ENCODE measurements at regions not wholly inside any gene's neighbourhood (a gene's known extent, or its start where the extent isn't known, plus 50 kb on each side); places are given as distances from the start of the nearest gene placed in this dataset.
"Not testable (repeated sequence)": the region's sequence is repeated elsewhere in the genome, so short reads cannot be mapped to it uniquely, and the experiment has no call there.

DNA sequence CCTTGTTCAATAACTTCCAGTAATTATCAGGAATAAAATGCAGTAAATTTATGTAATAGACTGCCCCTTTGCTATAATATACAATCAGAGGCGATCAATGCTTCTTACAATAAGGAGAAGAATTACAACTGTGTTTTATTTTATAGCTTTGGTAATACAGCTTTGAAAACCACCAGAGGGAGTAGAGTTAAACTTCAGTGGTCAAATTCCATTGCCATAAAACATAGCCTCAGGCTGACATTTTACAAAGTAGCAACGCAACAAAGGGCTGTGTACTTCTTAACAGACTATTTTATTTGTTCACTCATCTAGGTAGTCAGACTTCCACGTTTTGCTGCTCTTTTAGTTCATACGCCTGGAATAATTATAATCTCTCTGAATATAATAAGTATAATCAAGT is 58.5 kb downstream of the TEX13C start:
- DNase-seq, result peak; percentile 56

DNA sequence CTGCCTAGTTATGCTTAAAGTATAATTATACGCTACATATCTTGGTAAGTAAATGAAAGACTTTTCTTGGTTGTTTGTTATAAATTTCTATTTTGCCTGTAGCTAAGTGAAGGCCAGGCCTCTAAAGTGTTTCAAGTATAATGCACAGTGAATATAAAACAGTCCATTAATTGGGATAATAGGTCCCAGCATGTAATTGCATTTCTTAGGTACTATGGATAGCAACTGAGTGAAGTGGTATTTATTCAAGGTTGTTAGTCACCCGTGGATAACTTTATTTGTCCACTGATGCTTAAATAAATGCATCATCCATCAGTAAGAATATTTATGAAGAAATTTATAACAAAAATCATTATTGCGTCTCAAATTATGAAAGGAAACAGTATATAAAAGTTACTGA is 59.1 kb downstream of the TEX13C start:
- DNase-seq, result peak; percentile 34

DNA sequence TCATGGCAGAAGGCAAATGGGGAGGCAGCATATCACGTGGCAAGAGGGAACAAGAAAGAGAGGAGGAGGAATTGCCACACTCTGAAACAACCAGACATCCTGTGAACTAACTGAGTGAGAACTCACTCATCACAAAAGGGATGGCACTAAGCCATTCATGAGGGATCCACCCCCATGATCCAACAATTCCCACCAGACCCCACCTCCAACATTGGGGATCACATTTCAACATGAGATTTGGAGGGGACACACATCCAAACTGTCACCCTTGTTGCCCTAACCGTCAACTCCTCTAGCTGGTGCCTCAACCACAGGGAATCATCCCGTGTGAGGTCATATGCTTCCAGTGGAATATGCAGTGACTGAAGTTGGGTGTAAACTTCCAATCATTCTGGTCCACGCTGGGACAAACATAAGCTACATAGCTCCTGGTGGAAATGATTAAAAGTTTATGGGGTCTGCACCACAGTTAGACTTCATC is 62.5 kb downstream of the TEX13C start:
- DNase-seq, result no peak

DNA sequence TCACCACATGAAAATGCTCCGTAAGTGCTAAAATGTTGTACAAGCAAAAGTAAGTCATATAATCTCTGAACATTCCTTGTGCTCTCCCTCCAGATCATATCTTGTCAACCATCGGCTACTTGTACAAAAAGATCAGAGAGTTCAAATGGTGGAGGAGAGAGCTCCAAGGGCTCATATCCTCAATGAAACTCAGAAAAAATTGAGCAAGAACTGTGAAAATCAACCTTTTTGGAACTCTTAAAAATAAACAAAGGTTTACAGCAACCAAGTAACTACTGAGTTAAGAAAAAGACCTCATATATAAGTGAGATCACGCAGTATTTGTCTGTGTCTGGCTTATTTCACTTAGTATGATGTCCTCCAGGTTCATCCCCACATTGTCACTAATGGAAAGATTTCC is 63.2 kb downstream of the TEX13C start:
- no peak for DNase-seq

DNA sequence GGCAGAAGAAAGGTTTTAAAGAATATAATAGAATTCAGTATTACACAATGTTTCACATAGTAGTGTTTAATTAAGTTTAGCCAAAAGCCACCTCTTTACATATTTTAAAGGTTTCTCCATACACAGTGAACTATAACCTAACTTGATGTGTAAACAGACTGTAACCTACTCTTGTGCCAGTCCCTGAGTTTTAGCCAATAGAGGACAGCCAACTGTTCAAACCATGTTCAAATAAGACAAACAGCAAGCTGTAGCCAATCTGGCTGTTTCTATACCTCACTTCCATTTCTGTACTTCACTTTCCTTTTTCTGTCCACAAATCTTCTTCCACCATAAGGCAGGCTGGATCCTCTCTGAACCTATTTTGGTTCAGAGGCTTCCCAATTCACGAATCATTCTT is 65.2 kb downstream of the TEX13C start:
- no peak for DNase-seq

DNA sequence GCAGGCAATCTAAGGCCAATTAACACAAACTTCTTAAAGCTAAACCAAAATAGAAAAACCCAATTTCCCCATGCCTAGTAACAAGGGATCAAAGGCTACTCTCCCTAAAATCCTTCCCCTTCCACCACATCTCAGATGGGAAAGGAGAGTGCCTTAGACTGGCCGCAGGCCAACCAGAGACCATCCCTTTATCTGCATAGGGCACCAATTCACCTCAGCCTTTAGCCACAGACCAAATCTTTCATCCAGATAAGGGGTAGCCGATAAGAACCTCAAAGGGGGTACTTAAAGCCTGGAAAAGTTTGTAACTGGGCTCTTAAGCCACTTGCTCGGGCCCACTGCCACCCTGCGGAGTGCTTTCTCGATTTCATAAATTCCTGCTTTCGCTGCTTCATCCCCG is 68.3 kb downstream of the TEX13C start:
- no peak for DNase-seq

DNA sequence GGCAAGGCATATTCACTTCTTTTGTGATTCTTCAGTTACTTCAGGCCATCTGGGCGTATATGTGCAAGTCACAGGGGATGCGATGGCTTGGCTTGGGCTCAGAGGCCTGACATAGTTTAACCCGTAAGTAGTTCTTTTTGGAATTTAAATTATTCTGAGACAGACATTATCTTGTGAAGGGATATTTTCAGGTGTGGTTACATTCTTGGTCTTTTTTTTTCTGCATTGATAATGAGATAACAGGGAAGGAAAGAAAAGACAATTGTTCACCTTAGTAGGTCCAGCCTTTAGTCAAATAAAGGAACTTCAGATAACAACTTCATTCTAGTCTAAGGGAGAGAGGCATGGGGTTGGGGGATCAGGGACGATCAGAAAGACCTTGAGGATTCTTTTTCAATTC is 74.8 kb downstream of the TEX13C start:
- DNase-seq, result no peak

DNA sequence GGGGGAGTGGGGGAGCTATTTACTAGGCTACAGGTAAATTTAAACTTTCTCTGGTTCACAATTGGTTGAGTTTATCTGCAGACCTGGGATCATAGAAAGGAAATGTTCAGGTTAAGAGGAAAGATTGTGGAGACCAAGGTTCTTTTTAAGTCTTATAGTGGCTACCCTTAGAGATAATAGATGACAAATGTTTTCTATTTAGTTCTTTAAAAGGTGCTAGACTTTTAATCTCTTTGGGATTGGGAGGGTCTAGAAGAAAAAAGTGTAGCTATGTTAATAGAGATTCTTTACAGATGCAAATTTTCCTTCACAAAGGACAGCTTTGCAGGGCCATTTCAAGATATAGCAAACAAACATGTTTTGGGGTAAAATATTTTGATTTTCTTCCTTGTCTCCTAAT is 76.0 kb downstream of the TEX13C start:
- DNase-seq, result no peak

DNA sequence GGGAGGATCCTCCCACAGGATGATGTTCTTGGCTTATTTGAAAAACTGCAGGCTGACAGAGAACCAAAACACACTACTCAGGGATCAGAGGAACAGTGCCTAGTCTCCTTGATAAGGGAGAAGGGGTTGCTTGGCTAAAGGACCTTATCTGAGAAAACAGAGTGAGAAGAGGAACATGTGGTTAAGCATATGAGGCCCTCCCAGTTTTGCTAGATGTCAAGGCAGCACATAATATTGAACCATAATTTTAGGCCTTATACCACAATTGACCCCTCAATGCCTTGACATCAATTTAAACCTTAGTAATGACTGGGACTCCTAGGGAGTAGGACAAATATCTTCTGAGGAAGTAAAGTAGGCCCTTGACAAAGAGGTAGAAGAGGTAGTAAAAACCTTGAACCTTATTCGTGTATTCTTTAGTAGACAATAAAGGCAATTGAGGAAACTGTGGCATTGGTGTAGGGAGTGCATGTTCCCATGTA is 79.3 kb downstream of the TEX13C start:
- DNase-seq, result no peak

DNA sequence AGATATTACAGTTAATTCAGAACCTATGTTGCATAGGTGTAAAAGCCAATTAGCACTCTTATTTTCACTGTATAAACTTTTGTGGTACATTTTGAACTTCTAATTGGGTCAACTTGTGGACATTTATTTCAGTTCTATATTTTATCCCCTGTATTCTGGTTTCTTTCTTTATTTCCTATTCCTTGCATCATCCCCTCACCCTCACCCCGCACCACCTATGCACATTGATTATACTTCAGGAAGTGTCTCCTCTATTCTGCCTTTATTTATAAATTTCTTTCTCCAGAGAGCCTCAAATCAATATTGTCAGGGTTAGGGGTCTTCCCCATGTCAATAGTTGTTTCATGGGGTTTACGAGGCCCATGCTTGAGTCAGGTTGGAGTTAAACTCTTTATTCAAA is 83.1 kb downstream of the TEX13C start:
- no peak for DNase-seq

DNA sequence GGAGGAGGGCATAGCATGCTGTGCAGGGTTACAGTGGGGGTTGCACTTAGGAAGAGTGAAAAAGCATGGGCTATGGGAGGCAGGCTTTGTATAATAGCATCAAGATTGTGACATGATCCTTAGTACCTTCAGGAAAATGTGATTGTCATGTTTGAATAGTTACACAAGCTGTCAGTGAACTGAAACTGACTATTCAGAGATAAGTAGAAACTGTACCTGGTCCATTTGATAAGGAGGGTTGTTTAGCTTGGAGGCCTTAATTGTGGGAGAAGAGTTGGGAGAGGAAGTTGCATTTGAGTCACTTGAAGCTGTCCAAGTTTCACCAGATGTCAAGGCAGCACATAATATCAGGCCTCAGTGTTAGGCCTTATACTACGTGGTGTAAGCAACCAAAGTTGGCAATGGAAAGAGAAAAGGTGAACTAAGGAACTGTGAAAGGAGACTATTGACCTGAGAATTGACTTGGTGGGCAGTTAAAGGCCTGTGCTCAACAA is 85.0 kb downstream of the TEX13C start:
- DNase-seq, result no peak

DNA sequence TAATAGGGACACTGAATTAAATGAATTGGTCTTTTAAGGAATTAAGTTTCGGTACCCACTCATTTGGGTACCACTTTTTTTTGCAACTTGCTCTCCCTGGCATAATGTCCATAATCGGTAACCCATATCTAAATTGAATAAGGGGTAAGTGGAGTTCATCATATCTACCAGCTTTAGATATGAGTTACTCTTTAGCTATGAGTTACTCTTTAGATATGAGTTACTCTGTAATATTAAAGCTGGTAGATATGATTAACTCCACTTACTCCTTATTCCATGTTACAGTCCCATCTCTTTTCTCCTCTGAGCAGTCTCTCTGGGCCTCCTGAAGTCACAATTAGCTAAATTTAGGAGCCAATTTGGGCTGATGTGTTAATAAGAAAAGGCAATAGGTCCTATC is 85.7 kb downstream of the TEX13C start:
- DNase-seq, result no peak

DNA sequence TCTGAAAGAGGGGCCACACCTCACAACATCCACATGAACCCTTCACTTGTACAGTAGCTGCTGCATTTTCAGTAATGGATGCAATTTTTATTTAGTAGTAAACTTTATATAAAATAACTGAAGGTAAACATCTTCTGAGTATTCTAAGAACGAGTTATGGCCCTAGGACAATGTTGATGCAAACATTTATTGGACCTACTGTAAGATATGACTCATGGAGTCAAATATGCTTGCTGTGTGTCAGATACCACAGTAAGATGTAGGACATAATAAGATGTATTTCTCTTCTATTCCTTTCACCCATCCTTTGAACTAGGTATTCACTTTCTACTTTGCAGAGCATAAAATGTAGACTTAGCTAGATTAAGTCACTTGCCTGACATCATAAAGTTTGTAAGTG is 87.6 kb downstream of the TEX13C start:
- no peak for DNase-seq

DNA sequence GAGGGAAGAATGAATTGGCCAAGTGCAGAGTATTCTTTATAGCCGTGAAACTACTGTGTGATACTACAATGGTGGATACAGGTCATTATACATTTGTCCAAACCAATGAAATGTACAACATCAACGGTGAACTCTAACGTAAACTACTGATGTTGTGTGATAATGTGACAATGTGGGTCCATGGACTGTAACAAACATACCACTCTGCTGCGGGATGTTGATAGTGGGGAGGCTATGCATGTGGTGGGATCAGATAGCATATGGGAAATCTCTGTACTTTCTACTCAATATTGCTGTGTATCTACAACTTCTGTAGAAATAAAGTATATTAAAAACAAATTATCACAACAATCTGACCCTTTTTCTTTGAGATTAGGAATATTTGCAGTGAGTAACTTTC is 101.1 kb downstream of the TEX13C start:
- no peak for DNase-seq

DNA sequence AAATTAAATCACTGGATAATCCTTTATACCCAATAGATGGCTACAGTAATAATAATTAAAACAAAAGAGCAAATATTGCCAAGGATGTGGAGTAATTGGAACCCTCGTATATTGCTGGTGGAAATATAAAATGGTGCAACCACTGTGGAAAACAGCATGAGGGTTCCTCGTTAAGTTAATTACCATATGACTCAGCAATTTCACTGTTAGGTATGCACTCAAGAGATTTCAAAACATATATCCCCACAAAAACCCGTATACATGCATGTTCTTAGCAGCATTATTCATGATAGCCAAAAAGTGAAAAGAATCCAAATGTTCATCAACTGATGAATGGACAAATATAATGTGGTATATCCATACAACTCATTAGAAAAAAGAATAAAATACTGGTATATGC is 103.3 kb downstream of the TEX13C start:
- no peak for DNase-seq

DNA sequence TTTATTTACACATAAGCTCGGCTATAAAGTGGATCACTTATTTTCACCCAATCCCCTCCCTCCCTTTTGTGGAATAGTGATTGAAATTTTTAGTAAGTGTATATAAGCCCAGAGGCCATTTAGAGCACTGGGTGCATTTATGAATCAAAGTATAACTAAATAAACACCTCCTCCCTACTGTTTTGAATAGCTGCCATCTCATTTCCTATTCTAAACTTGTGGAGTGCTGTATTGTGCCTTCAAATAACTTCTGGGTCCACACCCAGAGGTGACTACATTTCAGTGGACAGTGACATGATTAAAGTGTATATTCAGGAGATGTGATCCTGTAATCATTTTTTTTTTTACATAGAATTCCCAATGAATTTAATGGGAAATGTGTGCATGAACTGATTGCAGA is 104.9 kb downstream of the TEX13C start:
- no peak for DNase-seq

DNA sequence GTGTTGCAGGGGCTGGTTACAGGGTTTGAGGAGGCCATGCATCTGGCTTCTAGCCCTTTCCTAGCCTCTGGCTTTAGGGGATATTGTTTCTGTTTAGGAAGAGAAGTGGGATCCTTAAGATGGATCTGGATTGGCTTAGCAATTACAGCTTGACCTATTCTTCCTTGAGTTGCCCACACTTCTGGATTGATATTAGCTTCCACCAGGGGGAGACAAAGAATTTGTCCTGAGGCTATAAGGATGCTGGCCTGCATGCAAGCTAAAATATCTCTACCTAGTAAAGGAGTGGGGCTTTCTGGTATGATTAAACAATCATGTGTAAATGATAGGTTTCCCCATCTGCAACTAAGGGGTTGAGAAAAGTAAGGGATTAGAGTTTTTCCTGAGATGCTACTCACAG is 117.2 kb downstream of the TEX13C start:
- peak; percentile 1 for DNase-seq

DNA sequence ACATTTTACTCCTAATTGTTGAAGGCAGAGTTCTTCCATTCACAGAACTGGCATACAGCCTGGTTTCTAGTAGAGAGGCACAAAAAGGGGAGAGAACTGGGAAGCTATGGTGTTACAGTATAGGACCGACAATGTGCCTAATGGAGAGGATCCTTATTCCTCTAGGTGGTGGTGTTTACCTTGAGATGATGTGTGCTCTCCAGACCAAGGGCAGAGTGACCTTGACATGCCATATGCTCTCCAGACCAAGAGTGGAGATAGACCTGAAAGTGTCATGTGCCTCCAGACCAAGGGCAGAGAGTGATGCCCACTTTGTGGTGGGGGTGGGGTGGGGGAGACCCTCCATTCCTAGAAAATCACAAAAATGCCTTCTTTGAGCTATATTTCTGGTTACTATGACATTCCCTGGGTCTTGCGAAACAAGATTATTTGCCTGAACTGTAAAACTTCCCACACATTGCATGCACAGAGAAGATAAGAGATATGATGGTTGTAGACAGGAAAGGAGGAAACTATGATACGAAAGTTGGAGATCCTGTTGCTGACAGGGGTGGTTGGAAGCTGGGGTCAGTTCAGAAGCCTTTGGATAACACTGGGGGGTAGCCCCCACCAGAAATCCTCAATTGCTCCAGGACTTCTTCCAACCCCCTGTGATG is 119.7 kb downstream of the TEX13C start:
- DNase-seq, result no peak

DNA sequence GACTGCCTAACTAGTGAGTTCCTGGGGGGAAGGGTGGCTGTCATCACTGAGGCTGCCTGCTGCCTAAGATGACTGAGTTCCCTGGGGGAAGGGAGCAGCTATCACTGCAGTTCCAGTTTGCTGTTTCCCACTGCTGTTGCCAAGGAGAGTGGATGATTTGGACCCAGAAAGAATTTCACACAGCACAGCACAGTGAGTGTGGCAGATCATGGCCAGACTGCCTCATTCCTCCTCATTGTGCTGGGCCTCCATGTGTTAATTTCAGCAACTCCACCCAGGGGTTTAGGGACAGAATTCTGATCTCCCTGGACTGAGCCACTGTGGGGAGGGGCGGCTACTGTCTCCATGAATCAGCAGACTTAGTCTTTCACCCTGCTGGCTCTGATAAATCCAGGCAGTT is 125.0 kb downstream of the TEX13C start:
- DNase-seq, result no peak

DNA sequence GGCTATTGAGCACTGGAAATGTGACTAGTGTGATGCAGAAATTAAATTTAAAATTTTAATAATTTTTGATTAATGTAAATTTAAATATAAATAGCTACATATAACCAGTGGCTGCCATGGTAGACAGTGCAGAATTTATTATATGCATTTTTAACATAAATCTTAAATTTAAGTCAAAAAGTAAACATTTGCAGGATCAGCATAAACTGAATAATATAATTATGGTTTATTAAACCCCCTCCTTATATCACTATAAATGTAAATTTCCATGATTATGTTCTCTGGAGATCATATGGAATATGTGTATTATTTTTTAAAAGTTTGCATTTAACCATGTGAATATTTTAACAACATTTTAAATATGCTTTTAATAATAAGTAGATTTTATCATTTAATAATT is 155.8 kb downstream of the TEX13C start:
- DNase-seq, result no peak

DNA sequence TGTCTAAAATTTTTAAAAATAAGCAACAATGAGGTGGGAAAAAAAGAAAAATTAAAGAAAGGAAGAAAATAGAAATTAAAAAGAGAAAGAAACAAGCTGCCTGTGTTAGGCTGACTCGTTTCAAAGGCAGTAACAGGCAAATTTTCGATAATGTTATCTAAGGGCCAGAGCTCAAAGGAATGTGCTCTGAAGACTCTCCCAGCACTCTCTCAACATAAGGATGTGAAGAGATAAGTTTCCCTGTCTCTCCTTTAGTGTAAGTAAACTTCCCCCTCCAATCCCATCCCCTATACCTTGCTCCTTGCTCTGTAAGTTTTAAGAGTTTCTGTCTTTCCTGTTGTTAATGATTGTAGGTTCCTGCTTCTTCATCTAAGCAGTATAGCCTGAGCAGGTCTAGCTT is 172.8 kb downstream of the TEX13C start:
- DNase-seq, result no peak

DNA sequence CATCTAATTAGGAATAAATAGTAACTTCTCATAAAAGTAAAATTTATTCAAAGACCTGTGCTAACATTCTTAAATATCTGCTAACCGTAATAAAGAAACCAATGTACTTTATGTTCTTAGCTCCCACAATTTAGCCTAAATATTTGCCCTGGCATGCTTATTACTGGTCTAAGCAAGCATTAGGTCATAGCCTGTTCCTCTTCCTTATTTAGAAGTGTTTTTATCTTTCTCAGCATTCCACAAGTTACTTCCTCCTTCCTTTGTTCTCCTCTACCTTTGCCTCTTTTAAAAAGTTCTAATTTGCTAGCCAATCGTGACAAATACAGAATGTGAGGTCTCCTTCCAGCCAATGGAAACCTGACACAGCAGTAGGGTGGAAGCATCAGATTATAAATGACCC is 173.3 kb downstream of the TEX13C start:
- not testable (repeated sequence) for DNase-seq

DNA sequence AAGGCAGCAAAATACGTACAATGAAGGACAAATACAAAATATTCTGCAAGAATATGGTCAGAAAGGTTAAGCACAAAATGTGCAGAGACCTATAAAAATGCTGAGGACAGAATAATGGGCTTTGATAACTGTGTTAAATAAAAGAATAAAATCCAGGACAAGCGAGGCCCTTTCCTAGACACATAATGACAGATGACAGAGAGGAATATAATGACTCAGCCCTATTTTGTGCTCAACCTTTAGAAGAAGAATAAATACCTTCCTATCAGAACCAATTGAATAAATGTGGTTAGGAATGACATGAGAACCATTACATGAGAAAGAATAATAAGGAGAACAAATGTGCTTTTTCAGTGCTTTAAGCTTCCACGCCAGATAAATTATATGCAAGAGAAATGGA is 178.0 kb downstream of the TEX13C start:
- no peak for DNase-seq

DNA sequence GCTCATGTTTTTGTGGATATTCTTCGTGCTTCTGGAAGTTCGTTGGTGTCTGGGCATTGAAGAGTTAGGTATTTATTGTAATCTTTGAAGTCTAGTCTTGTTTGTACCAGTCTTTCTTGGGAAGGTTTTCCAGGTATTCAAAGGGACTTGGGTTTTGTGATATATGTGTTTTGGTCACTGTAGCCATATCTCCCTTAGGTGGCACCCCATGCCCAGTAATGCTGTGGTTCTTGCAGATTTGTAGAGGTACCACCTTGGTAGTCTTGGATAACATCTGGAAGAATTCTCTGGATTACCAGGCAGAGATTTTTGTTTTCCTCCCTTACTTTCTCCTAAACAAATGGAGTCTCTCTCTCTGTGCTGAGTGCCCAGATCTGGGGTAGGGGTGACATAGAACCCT is 184.1 kb downstream of the TEX13C start:
- no peak for DNase-seq

DNA sequence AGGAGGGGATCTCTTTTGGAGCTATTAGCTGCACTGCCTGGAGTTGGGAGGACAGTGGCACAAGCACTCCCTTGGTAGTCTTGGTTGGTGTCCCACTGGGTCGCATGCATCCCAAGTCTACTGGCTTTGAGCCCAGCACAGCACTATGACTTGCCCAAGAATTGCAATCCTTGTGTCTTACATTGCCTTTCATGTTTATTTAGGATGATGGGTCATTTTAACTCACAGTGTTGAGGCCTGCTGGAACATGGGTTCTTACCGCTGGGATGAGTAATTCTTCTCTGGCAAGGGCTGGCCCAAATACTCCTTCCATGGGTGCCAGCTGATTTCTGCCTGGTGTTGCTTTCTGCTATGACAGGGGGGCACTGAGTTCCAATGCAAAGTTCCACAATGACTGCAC is 185.5 kb downstream of the TEX13C start:
- no peak for DNase-seq
